ENCODE measurements at regions not wholly inside any gene's neighbourhood (a gene's known extent, or its start where the extent isn't known, plus 50 kb on each side); places are given as distances from the start of the nearest gene placed in this dataset.

DNA sequence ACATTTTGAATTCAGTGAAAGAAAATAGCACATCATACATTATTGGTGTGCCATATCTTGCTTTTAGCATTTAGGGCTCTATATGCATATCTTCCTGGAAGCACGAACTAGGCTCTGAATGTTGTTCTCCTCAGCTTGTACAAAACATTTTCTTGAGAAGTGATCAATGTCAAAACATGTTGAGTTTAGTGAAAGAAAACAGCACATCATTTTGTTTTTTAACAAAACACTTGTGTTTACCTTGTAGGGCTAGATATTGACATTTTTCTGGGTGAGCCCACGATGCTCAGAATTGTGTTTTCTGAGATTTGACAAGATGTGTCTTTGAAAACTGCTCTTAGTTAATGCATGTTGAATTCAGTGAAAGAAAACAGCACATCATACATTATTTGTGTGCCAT, 81.0 kb downstream of the ASCL4 start:
- Histone ChIP-seq H3K4me3 (no peak overlapping the region), H3K27ac (no peak overlapping the region), H3K36me3 (no peaks in the 10 kb centered on the region), H3K4me1 (no peaks in the 10 kb centered on the region), H3K9me3 (no peaks in the 10 kb centered on the region), H3K27me3 (peaks cover 4 to 79% (median 40%) of the 10 kb centered on the region in 7 donors)
- no peak for ATAC-seq
- TF ChIP-seq, protein P1, sequence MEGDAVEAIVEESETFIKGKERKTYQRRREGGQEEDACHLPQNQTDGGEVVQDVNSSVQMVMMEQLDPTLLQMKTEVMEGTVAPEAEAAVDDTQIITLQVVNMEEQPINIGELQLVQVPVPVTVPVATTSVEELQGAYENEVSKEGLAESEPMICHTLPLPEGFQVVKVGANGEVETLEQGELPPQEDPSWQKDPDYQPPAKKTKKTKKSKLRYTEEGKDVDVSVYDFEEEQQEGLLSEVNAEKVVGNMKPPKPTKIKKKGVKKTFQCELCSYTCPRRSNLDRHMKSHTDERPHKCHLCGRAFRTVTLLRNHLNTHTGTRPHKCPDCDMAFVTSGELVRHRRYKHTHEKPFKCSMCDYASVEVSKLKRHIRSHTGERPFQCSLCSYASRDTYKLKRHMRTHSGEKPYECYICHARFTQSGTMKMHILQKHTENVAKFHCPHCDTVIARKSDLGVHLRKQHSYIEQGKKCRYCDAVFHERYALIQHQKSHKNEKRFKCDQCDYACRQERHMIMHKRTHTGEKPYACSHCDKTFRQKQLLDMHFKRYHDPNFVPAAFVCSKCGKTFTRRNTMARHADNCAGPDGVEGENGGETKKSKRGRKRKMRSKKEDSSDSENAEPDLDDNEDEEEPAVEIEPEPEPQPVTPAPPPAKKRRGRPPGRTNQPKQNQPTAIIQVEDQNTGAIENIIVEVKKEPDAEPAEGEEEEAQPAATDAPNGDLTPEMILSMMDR (IDR thresholded peaks at IDR 0.05), result no peak
- intact Hi-C loops (cut with DNase I), result no loop called here
- no peak for DNase-seq
- 60 to 67% methylated on average over 2 of the region's 2 CpGs for WGBS, 2 donors

DNA sequence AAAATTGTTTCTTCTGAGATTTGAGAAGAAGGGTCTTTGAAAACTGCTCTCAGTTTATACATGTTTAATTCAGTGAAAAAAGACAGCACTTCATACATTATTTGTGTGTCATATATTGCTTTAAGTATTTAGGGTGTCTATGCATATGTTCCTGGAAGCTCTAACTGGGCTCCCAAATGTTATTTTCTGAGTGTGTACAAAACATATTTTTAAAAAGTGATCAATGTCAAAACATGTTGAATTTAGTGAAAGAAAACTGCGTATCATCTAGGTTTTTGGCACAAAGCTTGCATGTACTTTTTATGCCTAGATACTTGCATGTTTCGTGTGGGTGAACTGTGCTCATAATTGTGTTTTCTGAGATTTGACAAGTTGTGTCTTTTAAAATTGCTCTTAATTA, 81.6 kb downstream of the ASCL4 start:
- H3K4me3 ChIP-seq, result no peak overlapping the region
- TF ChIP-seq, protein P1 (IDR thresholded peaks at IDR 0.05), result no peak
- DNase-seq (no peak), ATAC-seq (no peak)
- H3K36me3 ChIP-seq, result no peaks in the 10 kb centered on the region
- H3K9me3 ChIP-seq, result no peaks in the 10 kb centered on the region
- peaks cover 4 to 85% (median 46%) of the 10 kb centered on the region in 7 donors for H3K27me3 ChIP-seq
- no peak overlapping the region for H3K27ac ChIP-seq
- no peaks in the 10 kb centered on the region for H3K4me1 ChIP-seq
- intact Hi-C loops (cut with DNase I), result no loop called here
- 41 to 42% methylated on average over 2 of the region's 2 CpGs for WGBS, 2 donors

DNA sequence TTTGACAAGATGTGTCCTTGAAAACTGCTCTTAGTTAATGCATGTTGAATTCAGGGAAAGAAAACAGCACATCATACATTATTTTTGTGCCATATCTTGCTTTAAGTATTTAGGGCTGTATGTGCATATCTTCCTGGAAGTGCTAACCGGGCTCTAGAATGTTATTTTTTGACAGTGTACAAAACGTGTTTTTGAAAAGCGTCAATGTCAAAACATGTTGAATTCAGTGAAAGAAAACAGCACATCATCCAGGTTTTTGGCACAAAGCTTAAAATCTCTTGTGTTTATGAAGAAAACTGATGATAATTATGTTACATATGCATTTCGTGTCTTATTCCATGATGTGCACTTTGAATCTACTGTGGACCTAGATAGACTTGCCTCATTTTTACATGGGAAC, 82.7 kb downstream of the ASCL4 start:
- H3K27ac ChIP-seq, result no peak overlapping the region
- ATAC-seq, result no peak
- peaks cover 4 to 84% (median 47%) of the 10 kb centered on the region in 7 donors for H3K27me3 ChIP-seq
- WGBS, 2 donors, result 72 to 76% methylated on average over 4 of the region's 4 CpGs
- intact Hi-C loops (cut with DNase I), result no loop called here
- H3K9me3 ChIP-seq, result no peaks in the 10 kb centered on the region
- no peak overlapping the region for H3K4me3 ChIP-seq
- DNase-seq, result no peak
- TF ChIP-seq, protein P1 (IDR thresholded peaks at IDR 0.05), result no peak
- no peaks in the 10 kb centered on the region for H3K36me3 ChIP-seq
- no peaks in the 10 kb centered on the region for H3K4me1 ChIP-seq

DNA sequence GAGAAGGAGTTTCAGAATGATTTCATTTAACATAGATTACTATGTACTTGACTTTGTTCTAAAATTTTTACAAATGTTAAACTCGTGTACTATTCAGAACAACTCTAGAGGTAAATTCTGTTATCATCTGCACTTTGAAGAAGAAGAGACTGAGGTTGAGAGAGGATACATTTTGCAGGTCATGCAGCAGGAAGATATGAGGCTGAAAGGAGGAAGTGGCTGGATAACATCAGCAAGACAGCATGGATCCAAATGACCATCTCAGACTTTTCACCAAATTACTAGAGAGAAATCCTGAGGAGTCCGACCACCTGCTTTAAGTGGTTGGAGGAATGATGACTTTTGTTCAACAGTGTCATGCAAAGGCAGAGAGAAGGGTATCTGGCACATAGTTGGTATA, 84.9 kb downstream of the ASCL4 start:
- TF ChIP-seq, protein P1 (IDR thresholded peaks at IDR 0.05), result no peak
- WGBS, 2 donors, result 46 to 50% methylated on average over 2 of the region's 2 CpGs
- no peak for DNase-seq
- H3K9me3 ChIP-seq, result no peaks in the 10 kb centered on the region
- H3K27ac ChIP-seq, result no peak overlapping the region
- no peak for ATAC-seq
- intact Hi-C loops (cut with DNase I), result no loop called here
- H3K4me1 ChIP-seq, result peaks cover 0 to 8% (median 0%) of the 10 kb centered on the region in 9 donors
- H3K36me3 ChIP-seq, result no peaks in the 10 kb centered on the region
- H3K27me3 ChIP-seq, result peaks cover 4 to 76% (median 51%) of the 10 kb centered on the region in 7 donors
- H3K4me3 ChIP-seq, result no peak overlapping the region

Measured in heart right ventricle (tissue), 16 donors.